Memory B cell (primary cell): ENCODE measurements at regions not wholly inside any gene's neighbourhood (a gene's known extent, or its start where the extent isn't known, plus 50 kb on each side); places are given as distances from the start of the nearest gene placed in this dataset.

Experiments used
- ATAC-seq: fragments of 150-1000 bp; cut with Tn5 transposase; 2 replicates; pipeline ENCODE4 v1.10.0; 2021; ENCODE audit warnings: low read depth, mild to moderate bottlenecking, moderate library complexity
- DNase-seq, 2 donors: peaks; one replicate each; pipeline ENCODE4 v3.0.0; 2022; ENCODE audit warnings: low spot score in 2 of 2
- H3K27ac Mint-ChIP-seq: one replicate; pipeline ENCODE4 v1.8.0; 2022; ENCODE audit warnings: mild to moderate bottlenecking, moderate library complexity, mixed read lengths
- H3K27me3 Mint-ChIP-seq: one replicate; pipeline ENCODE4 v1.8.0; 2022; ENCODE audit warnings: mixed read lengths
- H3K36me3 Mint-ChIP-seq: one replicate; pipeline ENCODE4 v1.8.0; 2022; ENCODE audit warnings: mild to moderate bottlenecking, mixed read lengths
- H3K4me1 Mint-ChIP-seq: one replicate; pipeline ENCODE4 v1.8.0; 2022; ENCODE audit warnings: mixed read lengths
- H3K4me3 Mint-ChIP-seq: one replicate; pipeline ENCODE4 v1.8.0; 2022; ENCODE audit warnings: mild to moderate bottlenecking, moderate library complexity, mixed read lengths
- H3K9me3 Mint-ChIP-seq: one replicate; pipeline ENCODE4 v1.8.0; 2022; ENCODE audit warnings: mixed read lengths

DNA sequence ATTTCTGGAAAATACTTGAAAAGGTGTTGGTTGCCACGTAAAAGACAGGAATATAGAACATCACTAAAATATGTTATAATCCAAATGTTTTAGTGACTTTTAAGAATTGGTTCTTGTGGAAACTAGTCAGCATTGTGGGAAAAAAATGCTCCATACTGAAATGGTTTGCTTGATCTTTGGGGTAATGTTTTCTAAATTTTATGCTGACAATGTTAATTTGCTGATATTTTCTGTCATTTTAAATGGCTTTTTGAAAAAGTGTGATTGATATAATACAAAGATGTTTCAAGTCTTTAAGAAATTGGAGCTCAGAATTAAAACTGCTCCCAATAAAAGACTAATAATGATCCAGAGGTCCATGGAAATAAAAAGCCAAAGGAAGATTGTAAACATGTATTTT lies 610.9 kb downstream of the ADGRL2 start:
- Mint-ChIP-seq H3K36me3 (no peaks in the 10 kb centered on the region), H3K27me3 (no peaks in the 10 kb centered on the region), H3K9me3 (no peaks in the 10 kb centered on the region), H3K27ac (no peak overlapping the region), H3K4me1 (no peaks in the 10 kb centered on the region), H3K4me3 (no peak overlapping the region)
- ATAC-seq (no peak), DNase-seq (no peak)

DNA sequence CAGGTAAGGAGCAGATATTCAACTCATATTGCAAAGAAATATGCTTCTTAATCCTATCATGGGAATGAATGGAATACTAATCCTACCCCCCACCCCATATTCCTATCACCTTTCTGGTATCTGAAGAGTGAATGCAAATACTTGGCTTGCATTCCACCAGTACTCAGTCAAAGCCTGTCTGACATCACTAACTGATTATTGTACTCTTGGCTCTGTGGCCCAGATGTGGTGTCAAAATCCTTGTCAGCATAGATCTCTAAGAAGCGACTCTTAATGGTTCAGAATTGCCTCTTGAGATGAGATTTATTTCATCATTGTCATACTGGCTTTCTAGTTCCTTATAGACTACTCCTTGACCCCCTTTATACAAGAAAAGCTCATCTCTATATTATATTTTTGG lies 604.6 kb downstream of the ADGRL2 start:
- H3K4me3 Mint-ChIP-seq, result no peak overlapping the region
- DNase-seq, result no peak
- H3K4me1 Mint-ChIP-seq, result no peaks in the 10 kb centered on the region

DNA sequence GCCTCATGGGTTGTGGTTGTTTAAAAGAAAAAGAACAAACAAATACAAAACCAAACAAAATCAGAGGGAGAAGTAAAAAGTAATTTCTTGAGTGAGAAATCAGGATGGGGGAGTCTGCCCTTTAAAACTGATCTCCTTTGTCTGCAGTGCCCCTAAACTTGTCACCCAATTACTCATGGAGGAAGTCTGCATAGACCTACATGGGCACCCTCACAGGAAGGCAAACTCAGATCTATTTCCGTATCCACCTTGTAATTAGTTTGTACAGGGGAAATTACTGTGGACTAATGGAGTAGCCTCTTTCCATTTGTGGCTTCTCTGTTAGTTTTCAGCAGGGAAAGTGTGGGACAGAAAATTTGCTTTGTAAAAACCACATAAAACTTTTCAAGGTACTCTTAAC lies 600.4 kb downstream of the ADGRL2 start:
- no peaks in the 10 kb centered on the region for H3K9me3 Mint-ChIP-seq
- ATAC-seq (no peak), DNase-seq (no peak)
- no peak overlapping the region for H3K4me3 Mint-ChIP-seq
- no peak overlapping the region for H3K27ac Mint-ChIP-seq
- no peaks in the 10 kb centered on the region for H3K36me3 Mint-ChIP-seq
- no peaks in the 10 kb centered on the region for H3K27me3 Mint-ChIP-seq
- H3K4me1 Mint-ChIP-seq, result no peaks in the 10 kb centered on the region

More for the DNA sequence above, 604.6 kb downstream of the ADGRL2 start:
- Mint-ChIP-seq H3K36me3 (no peaks in the 10 kb centered on the region), H3K27ac (no peak overlapping the region), H3K9me3 (no peaks in the 10 kb centered on the region), H3K27me3 (no peaks in the 10 kb centered on the region)
- no peak for ATAC-seq

DNA sequence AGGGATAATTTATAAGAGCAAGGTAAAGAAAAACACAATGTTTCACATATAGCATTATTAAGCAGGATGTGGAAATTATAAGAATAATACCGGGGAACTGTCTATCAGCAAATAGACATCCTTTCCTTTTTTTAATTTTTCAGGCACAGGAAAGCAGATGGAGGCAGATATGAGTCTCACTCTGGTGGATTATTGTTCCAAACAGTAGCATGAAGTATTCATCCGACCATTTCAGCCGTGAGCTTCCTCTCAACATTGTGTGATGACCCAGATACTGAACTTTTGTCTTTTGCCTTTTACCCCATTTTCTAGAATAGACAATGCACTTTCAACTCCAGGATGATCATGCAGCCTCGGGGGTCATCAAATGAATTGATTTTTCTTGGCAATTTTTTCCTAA lies 599.8 kb downstream of the ADGRL2 start:
- DNase-seq (no peak), ATAC-seq (no peak)
- Mint-ChIP-seq H3K27me3 (no peaks in the 10 kb centered on the region), H3K9me3 (no peaks in the 10 kb centered on the region), H3K27ac (no peak overlapping the region), H3K4me1 (no peaks in the 10 kb centered on the region), H3K36me3 (no peaks in the 10 kb centered on the region), H3K4me3 (no peak overlapping the region)

DNA sequence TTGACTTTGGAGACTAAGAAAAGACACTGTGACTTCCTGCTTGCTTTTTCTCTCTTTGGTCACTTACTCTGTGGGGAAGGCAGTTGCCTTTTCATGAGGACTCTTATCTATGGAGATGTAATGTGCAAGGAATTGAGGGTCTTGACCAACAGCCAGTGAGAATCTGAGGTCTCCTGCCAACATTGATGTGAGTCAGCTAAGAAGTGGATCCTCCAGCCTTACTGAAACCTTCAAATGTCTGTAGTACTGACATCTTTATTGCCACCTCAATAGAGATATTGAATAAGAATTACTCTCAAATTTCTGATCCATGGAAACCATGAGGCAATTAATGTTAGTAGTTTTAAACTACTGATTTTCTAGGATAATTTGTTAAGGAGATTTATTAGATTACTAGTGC lies 598.4 kb downstream of the ADGRL2 start:
- Mint-ChIP-seq H3K27ac (no peak overlapping the region), H3K36me3 (no peaks in the 10 kb centered on the region), H3K4me3 (no peak overlapping the region), H3K9me3 (no peaks in the 10 kb centered on the region), H3K27me3 (no peaks in the 10 kb centered on the region), H3K4me1 (no peaks in the 10 kb centered on the region)
- ATAC-seq, result no peak
- no peak for DNase-seq

DNA sequence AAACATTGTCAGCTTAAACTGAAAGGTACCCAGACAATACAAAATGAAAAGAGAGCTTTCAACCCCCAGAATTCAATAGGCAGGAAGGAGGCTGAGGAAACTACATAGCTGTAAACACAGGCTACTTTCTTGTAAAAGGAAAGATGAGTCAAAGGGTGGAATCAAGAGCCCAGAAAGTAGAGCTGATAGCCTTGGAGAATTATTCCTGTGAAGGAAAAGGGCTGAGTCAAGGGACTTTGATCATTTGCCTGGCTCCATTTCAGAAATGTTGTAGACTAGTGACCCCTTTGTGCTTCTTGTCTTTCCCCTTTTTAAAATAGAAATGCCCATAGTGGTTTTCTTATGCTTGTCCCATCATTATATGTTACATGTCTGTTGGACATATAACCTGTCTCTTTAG lies 597.6 kb downstream of the ADGRL2 start:
- no peaks in the 10 kb centered on the region for H3K36me3 Mint-ChIP-seq

DNA sequence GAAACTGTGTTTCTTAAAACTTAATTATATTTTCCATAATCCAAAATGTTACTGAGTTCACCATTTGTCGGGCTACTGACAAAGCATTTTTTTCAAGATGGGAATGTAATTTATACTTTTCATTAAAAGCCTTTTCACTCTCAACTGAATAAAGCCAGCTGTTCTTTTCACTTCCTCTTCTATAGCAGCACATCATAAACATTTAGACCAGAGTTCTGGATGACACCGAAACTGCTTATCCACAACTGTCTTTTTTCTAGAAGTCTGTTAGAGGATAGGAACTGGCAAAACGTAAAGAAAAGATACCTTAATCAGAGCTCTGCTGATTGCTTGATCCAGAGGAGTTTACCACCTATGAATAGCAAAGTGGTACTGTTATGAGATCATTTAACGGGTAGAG lies 594.7 kb downstream of the ADGRL2 start:
- ATAC-seq (no peak), DNase-seq (no peak)
- no peaks in the 10 kb centered on the region for H3K27me3 Mint-ChIP-seq
- no peaks in the 10 kb centered on the region for H3K4me1 Mint-ChIP-seq
- no peak overlapping the region for H3K27ac Mint-ChIP-seq
- H3K4me3 Mint-ChIP-seq, result no peak overlapping the region
- H3K9me3 Mint-ChIP-seq, result no peaks in the 10 kb centered on the region
- H3K36me3 Mint-ChIP-seq, result no peaks in the 10 kb centered on the region

More for the DNA sequence above, 597.6 kb downstream of the ADGRL2 start:
- Mint-ChIP-seq H3K27ac (no peak overlapping the region), H3K9me3 (no peaks in the 10 kb centered on the region), H3K27me3 (no peaks in the 10 kb centered on the region), H3K4me1 (no peaks in the 10 kb centered on the region), H3K4me3 (no peak overlapping the region)
- ATAC-seq (no peak), DNase-seq (no peak)

DNA sequence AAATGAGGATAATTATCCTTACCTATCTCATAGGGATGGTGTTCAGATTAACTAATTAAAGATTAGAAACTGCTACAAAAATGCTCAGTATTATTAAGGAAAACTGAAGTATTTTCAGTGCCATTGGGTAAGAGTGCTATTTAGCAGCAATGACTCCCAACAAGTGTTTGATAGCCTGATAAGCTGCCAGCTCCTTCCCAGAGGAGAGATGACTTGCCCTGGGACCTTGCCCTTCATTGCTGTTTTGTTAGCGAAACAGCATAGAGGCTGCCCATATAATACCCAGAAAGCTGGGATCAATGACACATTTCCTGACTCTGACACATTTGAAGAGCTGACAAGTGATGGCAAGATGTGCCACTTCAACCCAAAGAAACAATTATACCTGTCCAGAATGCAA lies 592.2 kb downstream of the ADGRL2 start:
- DNase-seq, result no peak
- Mint-ChIP-seq H3K27ac (no peak overlapping the region), H3K9me3 (no peaks in the 10 kb centered on the region), H3K4me1 (no peaks in the 10 kb centered on the region), H3K36me3 (no peaks in the 10 kb centered on the region), H3K27me3 (no peaks in the 10 kb centered on the region), H3K4me3 (no peak overlapping the region)
- ATAC-seq, result no peak

DNA sequence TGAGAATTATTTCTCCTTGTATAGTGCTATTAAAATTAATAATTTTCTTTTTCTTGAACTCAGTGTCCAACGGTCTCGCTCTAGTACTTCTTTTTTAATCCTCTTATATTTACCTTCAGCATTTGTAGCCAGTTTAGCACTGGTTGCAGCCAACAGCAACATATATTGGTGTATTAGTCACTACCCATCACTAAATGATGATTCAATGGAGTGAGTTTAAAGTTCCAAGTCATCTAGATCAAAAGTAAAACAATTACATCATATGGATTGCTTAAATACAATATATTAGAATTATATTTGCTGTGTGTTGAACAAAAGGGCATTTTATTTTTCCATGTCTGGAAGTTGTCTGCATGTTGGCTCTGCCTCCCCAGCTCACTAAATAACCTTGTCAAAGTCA lies 591.8 kb downstream of the ADGRL2 start:
- no peak for DNase-seq
- Mint-ChIP-seq H3K27ac (no peak overlapping the region), H3K9me3 (no peaks in the 10 kb centered on the region), H3K4me1 (no peaks in the 10 kb centered on the region), H3K36me3 (no peaks in the 10 kb centered on the region), H3K27me3 (no peaks in the 10 kb centered on the region), H3K4me3 (no peak overlapping the region)
- ATAC-seq, result no peak

DNA sequence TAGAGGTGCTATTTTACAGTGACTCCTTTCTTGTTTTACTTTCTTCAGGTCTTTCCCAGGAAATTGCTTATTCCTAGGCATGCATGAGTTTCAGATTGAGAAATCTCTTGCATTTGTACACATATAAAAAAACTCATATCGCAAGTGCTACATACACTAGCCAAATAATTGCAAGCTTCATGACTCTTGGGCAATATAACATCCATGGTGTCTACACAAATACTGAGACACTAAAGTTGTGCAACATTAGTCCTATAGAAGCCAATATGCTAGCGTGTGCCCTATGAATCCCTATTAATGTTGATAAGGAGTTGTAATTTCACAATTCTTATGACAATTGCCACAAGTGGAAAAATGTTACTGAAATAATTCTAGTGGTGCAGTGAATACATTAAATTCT lies 591.0 kb downstream of the ADGRL2 start:
- DNase-seq, result no peak
- H3K27me3 Mint-ChIP-seq, result no peaks in the 10 kb centered on the region
- H3K4me1 Mint-ChIP-seq, result no peaks in the 10 kb centered on the region
- no peak for ATAC-seq
- no peaks in the 10 kb centered on the region for H3K36me3 Mint-ChIP-seq
- no peak overlapping the region for H3K4me3 Mint-ChIP-seq
- no peak overlapping the region for H3K27ac Mint-ChIP-seq
- H3K9me3 Mint-ChIP-seq, result no peaks in the 10 kb centered on the region

DNA sequence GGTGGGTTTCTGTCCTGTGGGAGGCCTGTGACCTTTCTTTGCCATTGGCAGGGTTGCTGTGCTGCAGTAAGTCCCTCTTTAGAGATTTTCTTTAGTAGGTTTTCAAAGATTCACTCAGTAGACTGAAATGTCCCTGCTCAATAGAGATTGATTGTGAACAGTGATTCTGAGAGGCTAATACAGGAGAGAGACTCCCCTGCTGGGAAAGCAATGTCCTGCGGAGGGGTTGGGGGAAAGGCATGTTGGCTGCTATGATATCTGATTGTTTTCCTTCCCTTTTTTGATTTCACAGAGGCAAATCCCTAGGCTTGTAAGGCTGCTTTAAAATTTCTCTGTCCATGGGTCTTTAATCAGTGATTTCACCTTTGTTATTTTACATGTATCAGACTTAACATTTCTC lies 589.9 kb downstream of the ADGRL2 start:
- H3K27me3 Mint-ChIP-seq, result no peaks in the 10 kb centered on the region
- DNase-seq, result no peak
- no peak for ATAC-seq
- no peaks in the 10 kb centered on the region for H3K4me1 Mint-ChIP-seq
- no peak overlapping the region for H3K27ac Mint-ChIP-seq
- no peak overlapping the region for H3K4me3 Mint-ChIP-seq
- H3K36me3 Mint-ChIP-seq, result no peaks in the 10 kb centered on the region
- H3K9me3 Mint-ChIP-seq, result peaks cover 2% of the 10 kb centered on the region

DNA sequence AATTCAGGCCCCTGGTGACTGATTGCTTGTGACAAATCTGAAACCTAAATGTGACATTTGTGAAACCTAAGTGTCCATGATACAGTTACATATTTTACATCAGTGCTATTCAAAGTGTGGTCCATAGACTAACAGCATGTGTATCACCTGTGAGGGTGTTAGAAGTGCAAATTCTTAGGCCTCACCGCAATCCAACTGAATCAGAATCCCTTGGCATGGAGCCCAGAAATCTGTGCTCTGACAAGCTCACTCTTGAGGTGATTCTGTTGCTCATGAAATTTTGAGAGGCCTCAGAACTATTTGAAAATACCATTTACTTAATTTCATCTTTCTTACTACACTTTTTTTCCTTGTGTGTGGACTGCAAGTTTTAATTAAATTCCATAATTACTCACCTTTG lies 587.9 kb downstream of the ADGRL2 start:
- no peak for ATAC-seq
- H3K4me3 Mint-ChIP-seq, result no peak overlapping the region

DNA sequence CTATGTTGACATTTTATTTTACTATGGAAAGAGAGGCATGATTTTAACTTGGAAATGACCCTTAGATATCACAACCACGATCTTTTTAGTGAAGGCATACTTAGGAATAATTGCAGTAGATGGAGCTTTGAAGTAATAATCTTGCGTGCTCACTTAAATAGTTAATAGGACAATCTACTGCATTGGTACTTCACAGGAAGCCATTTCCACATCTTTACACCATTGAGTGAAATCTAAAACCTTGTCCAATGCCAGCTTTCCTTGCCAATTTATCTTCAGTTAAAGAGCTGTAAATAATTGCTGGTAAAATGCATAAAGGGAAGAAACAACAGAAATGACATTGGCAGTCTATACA lies 586.3 kb downstream of the ADGRL2 start:
- no peak for DNase-seq
- Mint-ChIP-seq H3K4me3 (no peak overlapping the region), H3K27ac (no peak overlapping the region), H3K36me3 (no peaks in the 10 kb centered on the region), H3K9me3 (peaks cover 2% of the 10 kb centered on the region), H3K27me3 (no peaks in the 10 kb centered on the region), H3K4me1 (no peaks in the 10 kb centered on the region)
- ATAC-seq, result no peak

More for the DNA sequence above, 587.9 kb downstream of the ADGRL2 start:
- no peaks in the 10 kb centered on the region for H3K27me3 Mint-ChIP-seq
- no peaks in the 10 kb centered on the region for H3K36me3 Mint-ChIP-seq
- peaks cover 2% of the 10 kb centered on the region for H3K9me3 Mint-ChIP-seq
- no peak overlapping the region for H3K27ac Mint-ChIP-seq
- no peaks in the 10 kb centered on the region for H3K4me1 Mint-ChIP-seq
- no peak for DNase-seq

DNA sequence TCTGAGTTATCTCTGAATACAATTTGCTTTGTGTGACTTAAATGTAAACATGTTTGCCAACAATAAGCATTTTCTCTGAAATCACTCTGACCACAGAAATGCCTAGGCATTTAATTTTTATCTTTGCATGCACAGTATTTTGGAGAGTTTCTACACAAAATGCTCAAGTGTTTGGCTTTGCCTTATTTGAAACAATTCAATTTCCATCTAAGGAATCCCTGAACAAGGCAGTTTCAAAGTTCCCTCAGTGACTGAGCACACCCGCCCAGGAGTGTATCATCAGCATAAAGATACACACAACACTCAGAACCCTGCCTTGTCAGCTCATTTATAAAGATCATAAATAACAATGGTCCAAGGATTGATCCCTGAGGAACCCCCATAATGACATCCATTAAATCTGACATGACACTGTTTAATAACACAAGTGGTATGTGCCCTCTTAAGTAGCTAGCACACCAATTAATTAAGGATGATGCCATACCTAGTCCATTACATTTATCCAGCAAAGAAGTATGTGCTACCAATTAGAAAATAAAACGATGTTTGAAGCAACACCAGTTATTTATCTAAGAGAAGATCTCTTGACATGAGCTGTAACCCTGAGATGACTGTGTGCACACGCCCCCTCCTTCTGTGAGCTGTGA lies 585.8 kb downstream of the ADGRL2 start:
- no peak for DNase-seq
- no peaks in the 10 kb centered on the region for H3K27me3 Mint-ChIP-seq
- no peak overlapping the region for H3K27ac Mint-ChIP-seq
- no peak overlapping the region for H3K4me3 Mint-ChIP-seq
- peaks cover 2% of the 10 kb centered on the region for H3K9me3 Mint-ChIP-seq
- no peaks in the 10 kb centered on the region for H3K4me1 Mint-ChIP-seq
- no peak for ATAC-seq
- no peaks in the 10 kb centered on the region for H3K36me3 Mint-ChIP-seq

DNA sequence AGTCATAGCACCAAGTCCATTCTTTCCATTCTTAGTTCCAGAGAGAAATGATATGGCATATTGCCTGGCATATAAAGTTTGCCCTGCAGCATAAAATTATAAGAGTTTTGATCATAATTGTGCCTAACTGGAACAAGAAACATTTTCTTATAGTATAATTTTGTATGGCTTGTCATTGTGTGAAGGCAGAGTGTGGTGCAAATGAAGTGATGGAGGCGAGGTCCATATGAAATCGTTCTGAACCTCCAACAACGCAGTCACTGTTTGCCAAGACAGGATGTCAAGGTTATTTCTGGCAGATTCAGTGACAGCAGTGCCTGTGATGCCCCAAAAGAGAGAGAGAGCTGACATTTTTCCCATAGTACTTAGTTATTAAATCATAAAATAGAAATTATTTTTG lies 584.0 kb downstream of the ADGRL2 start:
- H3K9me3 Mint-ChIP-seq, result peaks cover 2% of the 10 kb centered on the region
- DNase-seq (no peak), ATAC-seq (no peak)
- H3K27me3 Mint-ChIP-seq, result no peaks in the 10 kb centered on the region
- no peak overlapping the region for H3K27ac Mint-ChIP-seq
- H3K4me3 Mint-ChIP-seq, result no peak overlapping the region
- no peaks in the 10 kb centered on the region for H3K36me3 Mint-ChIP-seq
- no peaks in the 10 kb centered on the region for H3K4me1 Mint-ChIP-seq
